LNCAP (cell line): ENCODE measurements at regions not wholly inside any gene's neighbourhood (a gene's known extent, or its start where the extent isn't known, plus 50 kb on each side); places are given as distances from the start of the nearest gene placed in this dataset.

ENCODE experiments used
- TF ChIP-seq, protein P1 (sequence below): fragments of 450-650 bp; IDR thresholded peaks from 2 replicates; pipeline ENCODE4 v1.5.1; 2017; ENCODE audit warnings: mild to moderate bottlenecking

DNA sequence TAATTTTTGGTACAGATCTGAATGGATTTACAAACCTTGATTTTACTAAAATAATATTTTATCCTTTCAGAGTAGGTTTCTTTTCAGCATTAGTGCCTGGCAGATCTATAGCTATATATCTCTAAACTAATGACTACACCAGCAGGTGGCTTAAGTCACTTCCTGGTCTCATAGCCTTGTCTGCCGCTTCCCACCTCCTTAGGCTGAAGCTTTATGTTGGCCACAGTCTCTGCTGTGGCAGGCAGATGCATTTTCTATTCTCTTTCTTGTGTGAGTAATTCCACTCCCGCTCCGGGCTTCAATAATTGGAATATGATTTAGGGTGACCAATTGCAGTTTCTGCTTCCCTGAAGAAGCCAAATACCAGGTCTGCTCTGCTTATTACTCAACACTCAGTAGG lies 226.8 kb upstream of the HS3ST5 start:
- TF ChIP-seq, protein P1, sequence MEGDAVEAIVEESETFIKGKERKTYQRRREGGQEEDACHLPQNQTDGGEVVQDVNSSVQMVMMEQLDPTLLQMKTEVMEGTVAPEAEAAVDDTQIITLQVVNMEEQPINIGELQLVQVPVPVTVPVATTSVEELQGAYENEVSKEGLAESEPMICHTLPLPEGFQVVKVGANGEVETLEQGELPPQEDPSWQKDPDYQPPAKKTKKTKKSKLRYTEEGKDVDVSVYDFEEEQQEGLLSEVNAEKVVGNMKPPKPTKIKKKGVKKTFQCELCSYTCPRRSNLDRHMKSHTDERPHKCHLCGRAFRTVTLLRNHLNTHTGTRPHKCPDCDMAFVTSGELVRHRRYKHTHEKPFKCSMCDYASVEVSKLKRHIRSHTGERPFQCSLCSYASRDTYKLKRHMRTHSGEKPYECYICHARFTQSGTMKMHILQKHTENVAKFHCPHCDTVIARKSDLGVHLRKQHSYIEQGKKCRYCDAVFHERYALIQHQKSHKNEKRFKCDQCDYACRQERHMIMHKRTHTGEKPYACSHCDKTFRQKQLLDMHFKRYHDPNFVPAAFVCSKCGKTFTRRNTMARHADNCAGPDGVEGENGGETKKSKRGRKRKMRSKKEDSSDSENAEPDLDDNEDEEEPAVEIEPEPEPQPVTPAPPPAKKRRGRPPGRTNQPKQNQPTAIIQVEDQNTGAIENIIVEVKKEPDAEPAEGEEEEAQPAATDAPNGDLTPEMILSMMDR = no peak

DNA sequence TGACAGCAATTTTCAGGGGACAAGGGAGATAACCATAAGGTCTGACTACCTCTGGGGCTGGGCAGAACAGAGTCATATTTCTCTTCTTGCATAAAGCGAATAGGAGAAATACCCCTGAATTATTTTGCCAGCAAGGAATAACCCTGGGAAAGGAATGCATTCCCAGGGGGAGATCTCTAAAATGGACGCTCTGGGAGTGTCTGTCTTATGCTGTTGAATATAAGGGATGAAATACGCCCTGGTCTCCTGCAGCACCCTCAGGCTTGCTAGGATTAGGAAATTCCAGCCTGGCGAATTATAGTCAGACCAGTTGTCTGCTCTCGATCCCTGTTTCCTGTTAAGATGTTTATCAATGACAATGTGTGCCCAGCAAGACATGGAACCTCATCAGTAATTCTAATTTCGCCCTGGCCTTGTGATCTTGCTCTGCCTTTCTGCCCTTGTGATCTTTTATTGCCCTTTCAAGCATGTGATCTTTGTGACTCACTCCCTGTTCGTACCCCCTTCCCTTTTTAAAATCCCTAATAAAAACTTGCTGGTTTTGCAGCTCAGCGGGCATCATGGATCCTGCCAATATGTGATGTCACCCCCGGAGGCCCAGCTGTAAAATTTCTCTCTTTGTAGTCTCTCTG lies 221.6 kb upstream of the HS3ST5 start:
- TF ChIP-seq, protein P1 = no peak

GRCh38 chr6:114559419-114559818 lies 216.6 kb upstream of the HS3ST5 start:
- TF ChIP-seq, protein P1 = no peak

GRCh38 chr6:114558153-114558552 lies 215.3 kb upstream of the HS3ST5 start:
- TF ChIP-seq, protein P1 = no peak

- TF ChIP-seq, protein P1 = no peak
Measured at GRCh38 chr6:114556846-114557488, 214.1 kb upstream of the HS3ST5 start.

GRCh38 chr6:114550316-114550715 lies 207.5 kb upstream of the HS3ST5 start:
- TF ChIP-seq, protein P1 = no peak

- TF ChIP-seq, protein P1 = peak; percentile 19; the same call in 1 of the 2 replicates
Measured at GRCh38 chr6:114543696-114544095, 200.9 kb upstream of the HS3ST5 start.

DNA sequence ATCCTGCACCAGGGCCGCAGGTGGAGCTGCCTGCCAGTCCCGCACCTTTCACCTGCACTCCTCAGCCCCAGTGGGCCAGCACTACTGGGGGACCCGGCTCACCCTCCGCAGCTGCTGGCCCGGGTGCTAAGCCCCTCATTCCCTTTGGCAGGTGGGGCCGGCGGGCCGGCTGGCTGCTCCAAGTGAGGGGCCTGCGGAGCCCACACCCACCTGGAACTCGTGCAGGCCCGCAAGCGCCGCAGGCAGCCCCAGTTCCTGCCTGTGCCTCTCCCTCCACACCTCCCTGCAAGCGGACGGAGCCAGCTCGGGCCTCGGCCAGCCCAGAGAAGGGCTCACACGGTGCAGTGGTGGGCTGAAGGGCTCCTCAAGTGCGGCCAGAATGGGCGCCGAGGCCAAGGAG lies 199.0 kb upstream of the HS3ST5 start:
- TF ChIP-seq, protein P1 = no peak
